AG08396 (cell line): ENCODE measurements at regions not wholly inside any gene's neighbourhood (a gene's known extent, or its start where the extent isn't known, plus 50 kb on each side); places are given as distances from the start of the nearest gene placed in this dataset.
A peak's percentile ranks its signal among the peaks of the same experiment; 100 is the strongest.
"Not testable (repeated sequence)": the region's sequence is repeated elsewhere in the genome, so short reads cannot be mapped to it uniquely, and the experiment has no call there.

Source experiments
- DNase-seq: peaks from one replicate; pipeline ENCODE4 v3.0.0; 2012; ENCODE audit warnings: low spot score, mixed read lengths

GRCh38 chr12:56872366-56872765 is 61.8 kb downstream of the SDR9C7 start:
- DNase-seq: no peak

GRCh38 chr12:56867216-56867615 is 67.0 kb downstream of the SDR9C7 start:
- no peak for DNase-seq

GRCh38 chr12:56866493-56866892 is 67.7 kb downstream of the SDR9C7 start:
- DNase-seq: no peak

- no peak for DNase-seq
Measured at GRCh38 chr12:56864318-56864717, 69.9 kb downstream of the SDR9C7 start.

- no peak for DNase-seq
Measured at GRCh38 chr12:56863789-56864188, 70.4 kb downstream of the SDR9C7 start.

- no peak for DNase-seq
Measured at GRCh38 chr12:56862264-56862663, 71.9 kb downstream of the SDR9C7 start.

GRCh38 chr12:56853392-56853978 is 80.7 kb downstream of the SDR9C7 start:
- DNase-seq: not testable (repeated sequence)

GRCh38 chr12:56851462-56851861 is 82.7 kb downstream of the SDR9C7 start:
- DNase-seq: no peak

GRCh38 chr12:56840922-56841321 is 77.8 kb downstream of the HSD17B6 start:
- DNase-seq: no peak

- peak; percentile 28 for DNase-seq
Measured at GRCh38 chr12:56839915-56840325, 76.8 kb downstream of the HSD17B6 start.

- no peak for DNase-seq
Measured at GRCh38 chr12:56839489-56839848, 76.3 kb downstream of the HSD17B6 start.

- no peak for DNase-seq
Measured at GRCh38 chr12:56838621-56839488, 75.7 kb downstream of the HSD17B6 start.
